ENCODE measurements at regions not wholly inside any gene's neighbourhood (a gene's known extent, or its start where the extent isn't known, plus 50 kb on each side); places are given as distances from the start of the nearest gene placed in this dataset.

DNA sequence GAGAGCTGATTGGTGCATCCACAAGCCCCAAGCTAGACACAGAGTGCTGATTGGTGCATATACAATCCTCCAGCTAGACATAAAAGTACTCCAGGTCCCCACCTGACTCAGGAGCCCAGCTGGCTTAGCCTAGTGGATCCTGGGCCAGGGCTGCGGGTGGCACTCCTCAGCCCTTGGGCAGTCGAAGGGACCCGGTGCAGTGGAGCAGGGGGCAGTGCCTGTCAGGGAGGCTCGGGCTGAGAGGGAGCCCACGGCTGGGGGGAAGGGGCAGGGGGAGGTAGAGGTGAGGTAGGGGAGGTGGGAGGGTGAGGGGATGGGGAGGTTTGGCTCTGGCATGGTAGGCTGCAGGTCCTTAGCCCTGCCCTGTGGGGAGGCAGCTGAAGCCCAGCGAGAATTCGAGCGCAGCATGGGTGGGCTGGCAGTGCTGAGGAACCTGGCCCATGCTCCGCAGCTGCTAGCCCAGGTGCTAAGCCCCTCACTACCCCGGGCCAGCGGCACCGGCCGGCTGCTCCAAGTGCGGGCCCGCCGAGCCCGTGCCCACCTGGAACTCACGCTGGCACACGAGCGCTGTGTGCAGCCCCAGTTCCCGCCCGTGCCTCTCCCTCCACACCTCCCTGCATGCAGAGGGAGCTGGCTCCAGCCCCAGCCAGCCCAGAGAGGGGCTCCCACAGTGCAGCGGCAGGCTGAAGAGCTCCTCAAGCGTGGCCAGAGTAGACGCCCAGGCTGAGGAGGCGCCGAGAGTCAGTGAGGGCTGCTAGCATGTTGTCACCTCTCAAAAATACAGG lies 742.8 kb downstream of the FAM181B start:
- DNase-seq (ENCODE audit: low read depth in 1 of 2, low spot score in 1 of 2): no peak
- TF ChIP-seq GABPA (IDR thresholded peaks at IDR 0.05; ENCODE audit: low read depth): no peak
- TF ChIP-seq, protein P1, sequence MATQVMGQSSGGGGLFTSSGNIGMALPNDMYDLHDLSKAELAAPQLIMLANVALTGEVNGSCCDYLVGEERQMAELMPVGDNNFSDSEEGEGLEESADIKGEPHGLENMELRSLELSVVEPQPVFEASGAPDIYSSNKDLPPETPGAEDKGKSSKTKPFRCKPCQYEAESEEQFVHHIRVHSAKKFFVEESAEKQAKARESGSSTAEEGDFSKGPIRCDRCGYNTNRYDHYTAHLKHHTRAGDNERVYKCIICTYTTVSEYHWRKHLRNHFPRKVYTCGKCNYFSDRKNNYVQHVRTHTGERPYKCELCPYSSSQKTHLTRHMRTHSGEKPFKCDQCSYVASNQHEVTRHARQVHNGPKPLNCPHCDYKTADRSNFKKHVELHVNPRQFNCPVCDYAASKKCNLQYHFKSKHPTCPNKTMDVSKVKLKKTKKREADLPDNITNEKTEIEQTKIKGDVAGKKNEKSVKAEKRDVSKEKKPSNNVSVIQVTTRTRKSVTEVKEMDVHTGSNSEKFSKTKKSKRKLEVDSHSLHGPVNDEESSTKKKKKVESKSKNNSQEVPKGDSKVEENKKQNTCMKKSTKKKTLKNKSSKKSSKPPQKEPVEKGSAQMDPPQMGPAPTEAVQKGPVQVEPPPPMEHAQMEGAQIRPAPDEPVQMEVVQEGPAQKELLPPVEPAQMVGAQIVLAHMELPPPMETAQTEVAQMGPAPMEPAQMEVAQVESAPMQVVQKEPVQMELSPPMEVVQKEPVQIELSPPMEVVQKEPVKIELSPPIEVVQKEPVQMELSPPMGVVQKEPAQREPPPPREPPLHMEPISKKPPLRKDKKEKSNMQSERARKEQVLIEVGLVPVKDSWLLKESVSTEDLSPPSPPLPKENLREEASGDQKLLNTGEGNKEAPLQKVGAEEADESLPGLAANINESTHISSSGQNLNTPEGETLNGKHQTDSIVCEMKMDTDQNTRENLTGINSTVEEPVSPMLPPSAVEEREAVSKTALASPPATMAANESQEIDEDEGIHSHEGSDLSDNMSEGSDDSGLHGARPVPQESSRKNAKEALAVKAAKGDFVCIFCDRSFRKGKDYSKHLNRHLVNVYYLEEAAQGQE (IDR thresholded peaks at IDR 0.05; ENCODE audit: insufficient replicate concordance, low read depth): no peak
- TF ChIP-seq SPI1 (IDR thresholded peaks at IDR 0.05; ENCODE audit: borderline replicate concordance, low read depth): no peak
- TF ChIP-seq POLR2AphosphoS5 (IDR thresholded peaks at IDR 0.05; ENCODE audit: low read depth): no peak
- TF ChIP-seq, protein P2, sequence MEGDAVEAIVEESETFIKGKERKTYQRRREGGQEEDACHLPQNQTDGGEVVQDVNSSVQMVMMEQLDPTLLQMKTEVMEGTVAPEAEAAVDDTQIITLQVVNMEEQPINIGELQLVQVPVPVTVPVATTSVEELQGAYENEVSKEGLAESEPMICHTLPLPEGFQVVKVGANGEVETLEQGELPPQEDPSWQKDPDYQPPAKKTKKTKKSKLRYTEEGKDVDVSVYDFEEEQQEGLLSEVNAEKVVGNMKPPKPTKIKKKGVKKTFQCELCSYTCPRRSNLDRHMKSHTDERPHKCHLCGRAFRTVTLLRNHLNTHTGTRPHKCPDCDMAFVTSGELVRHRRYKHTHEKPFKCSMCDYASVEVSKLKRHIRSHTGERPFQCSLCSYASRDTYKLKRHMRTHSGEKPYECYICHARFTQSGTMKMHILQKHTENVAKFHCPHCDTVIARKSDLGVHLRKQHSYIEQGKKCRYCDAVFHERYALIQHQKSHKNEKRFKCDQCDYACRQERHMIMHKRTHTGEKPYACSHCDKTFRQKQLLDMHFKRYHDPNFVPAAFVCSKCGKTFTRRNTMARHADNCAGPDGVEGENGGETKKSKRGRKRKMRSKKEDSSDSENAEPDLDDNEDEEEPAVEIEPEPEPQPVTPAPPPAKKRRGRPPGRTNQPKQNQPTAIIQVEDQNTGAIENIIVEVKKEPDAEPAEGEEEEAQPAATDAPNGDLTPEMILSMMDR (IDR thresholded peaks at IDR 0.05; ENCODE audit: insufficient read depth, low read length): no peak
- no peak overlapping the region for H3K27ac ChIP-seq (replicated peaks)
- H3K4me3 ChIP-seq (replicated peaks; ENCODE audit: insufficient read depth, low read length): no peak overlapping the region
- H3K27me3 ChIP-seq (ENCODE audit: insufficient read depth, poor library complexity, severe bottlenecking): no peaks in the 10 kb centered on the region

DNA sequence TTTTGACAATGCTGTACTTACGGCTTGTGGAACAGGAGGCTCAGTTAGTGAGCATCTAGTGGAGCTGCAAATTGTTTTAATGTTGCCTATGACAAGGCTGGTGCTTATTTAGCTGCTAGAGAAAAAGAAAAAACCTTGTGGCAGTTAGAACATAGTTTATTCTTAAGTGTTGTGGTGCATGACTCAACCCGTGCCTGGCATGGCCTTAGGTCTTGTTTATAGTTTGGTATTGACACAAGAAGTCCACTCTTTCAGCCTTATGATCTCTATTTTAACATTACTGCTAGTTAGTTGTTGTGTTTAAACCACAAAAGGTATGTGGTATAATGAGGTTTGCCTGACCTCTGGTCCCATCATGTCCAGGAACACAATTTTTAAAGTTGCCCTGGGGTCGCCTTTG lies 744.6 kb downstream of the FAM181B start:
- no peak overlapping the region for H3K27ac ChIP-seq (replicated peaks)
- no peaks in the 10 kb centered on the region for H3K27me3 ChIP-seq (ENCODE audit: insufficient read depth, poor library complexity, severe bottlenecking)
- no peak overlapping the region for H3K4me3 ChIP-seq (replicated peaks; ENCODE audit: insufficient read depth, low read length)
- TF ChIP-seq, protein P2 (IDR thresholded peaks at IDR 0.05; ENCODE audit: insufficient read depth, low read length): no peak
- no peak for TF ChIP-seq POLR2AphosphoS5 (IDR thresholded peaks at IDR 0.05; ENCODE audit: low read depth)
- TF ChIP-seq GABPA (IDR thresholded peaks at IDR 0.05; ENCODE audit: low read depth): no peak
- no peak for TF ChIP-seq SPI1 (IDR thresholded peaks at IDR 0.05; ENCODE audit: borderline replicate concordance, low read depth)
- TF ChIP-seq, protein P1 (IDR thresholded peaks at IDR 0.05; ENCODE audit: insufficient replicate concordance, low read depth): no peak
- DNase-seq (ENCODE audit: low read depth in 1 of 2, low spot score in 1 of 2): no peak

DNA sequence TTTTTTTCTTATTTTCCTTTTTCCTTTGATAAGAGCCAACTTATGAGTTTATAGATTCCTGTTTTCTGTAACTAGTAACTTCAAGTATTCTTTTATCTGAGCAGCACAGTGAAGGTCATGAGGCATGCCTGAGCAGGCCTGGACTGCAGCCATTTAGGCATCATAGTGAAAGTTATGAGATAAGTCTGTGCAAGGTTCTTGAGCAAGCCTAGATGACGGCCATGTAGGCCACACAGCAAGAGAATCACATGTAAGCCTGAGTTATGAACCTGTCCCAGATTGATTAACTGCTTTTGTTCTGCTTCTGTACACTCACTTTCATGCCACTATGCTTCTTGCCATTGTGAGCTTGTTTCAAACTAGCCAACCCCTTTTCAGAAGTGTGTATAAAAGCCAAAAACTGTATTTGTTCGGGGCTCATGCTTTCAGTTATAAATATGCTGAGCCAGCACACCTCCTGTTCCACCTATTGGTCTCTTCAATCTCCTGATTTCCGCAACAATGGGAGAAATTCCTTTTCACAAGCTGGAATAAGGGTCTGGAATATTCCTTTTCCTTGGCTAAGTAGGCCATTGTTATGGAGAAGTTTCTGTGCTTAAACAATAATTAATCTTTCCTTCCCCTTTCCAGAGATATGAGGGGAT lies 745.7 kb downstream of the FAM181B start:
- DNase-seq (ENCODE audit: low read depth in 1 of 2, low spot score in 1 of 2): no peak
- no peak for TF ChIP-seq GABPA (IDR thresholded peaks at IDR 0.05; ENCODE audit: low read depth)
- no peak overlapping the region for H3K4me3 ChIP-seq (replicated peaks; ENCODE audit: insufficient read depth, low read length)
- no peak overlapping the region for H3K27ac ChIP-seq (replicated peaks)
- H3K27me3 ChIP-seq (ENCODE audit: insufficient read depth, poor library complexity, severe bottlenecking): no peaks in the 10 kb centered on the region

DNA sequence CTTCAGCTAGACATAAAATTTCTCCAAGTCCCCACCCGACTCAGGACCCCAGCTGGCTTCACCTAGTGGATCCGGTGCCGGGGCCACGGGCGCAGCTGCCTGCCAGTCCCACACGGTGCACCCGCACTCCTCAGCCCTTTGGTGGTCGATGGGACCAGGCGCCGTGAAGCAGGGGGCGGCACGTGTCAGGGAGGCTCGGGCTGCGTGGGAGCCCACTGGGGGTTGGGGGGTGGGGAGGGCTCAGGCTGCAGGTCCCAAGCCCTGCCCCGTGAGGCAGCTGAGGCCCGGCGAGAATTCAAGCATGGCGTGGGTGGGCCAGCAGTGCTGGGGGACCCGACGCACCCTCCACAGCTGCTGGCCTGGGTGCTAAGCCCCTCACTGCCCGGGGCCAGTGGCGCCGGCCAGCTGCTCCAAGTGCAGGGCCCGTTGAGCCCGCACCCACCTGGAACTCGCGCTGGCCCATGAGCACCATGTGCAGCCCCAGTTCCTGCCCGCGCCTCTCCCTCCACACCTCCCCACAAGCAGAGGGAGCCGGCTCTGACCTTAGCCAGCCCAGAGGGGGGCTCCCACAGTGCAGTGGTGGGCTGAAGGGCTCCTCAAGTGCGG lies 747.0 kb downstream of the FAM181B start:
- Histone ChIP-seq H3K27ac (replicated peaks) (no peak overlapping the region), H3K27me3 (ENCODE audit: insufficient read depth, poor library complexity, severe bottlenecking) (no peaks in the 10 kb centered on the region), H3K4me3 (replicated peaks; ENCODE audit: insufficient read depth, low read length) (no peak overlapping the region)
- TF ChIP-seq SPI1 (IDR thresholded peaks at IDR 0.05; ENCODE audit: borderline replicate concordance, low read depth): no peak
- TF ChIP-seq POLR2AphosphoS5 (IDR thresholded peaks at IDR 0.05; ENCODE audit: low read depth): no peak
- TF ChIP-seq, protein P1 (IDR thresholded peaks at IDR 0.05; ENCODE audit: insufficient replicate concordance, low read depth): no peak
- no peak for DNase-seq (ENCODE audit: low read depth in 1 of 2, low spot score in 1 of 2)

All from HL-60 (cell line).